Astrocyte (in vitro differentiated cells and primary cell): ENCODE measurements at regions not wholly inside any gene's neighbourhood (a gene's known extent, or its start where the extent isn't known, plus 50 kb on each side); places are given as distances from the start of the nearest gene placed in this dataset.

Source experiments
- EZH2 ChIP-seq: IDR thresholded peaks from 2 replicates; pipeline ENCODE4 v1.6.1; 2012; ENCODE audit warnings: mild to moderate bottlenecking, low read length, inconsistent platforms; ENCODE audit not compliant: insufficient read depth
- TF ChIP-seq, protein P1 (sequence below): IDR thresholded peaks from 2 replicates; pipeline ENCODE4 v1.5.1; 2011; ENCODE audit warnings: low read depth, mild to moderate bottlenecking, inconsistent platforms, low read length, moderate library complexity; ENCODE audit not compliant: insufficient read depth

- TF ChIP-seq, protein P1, sequence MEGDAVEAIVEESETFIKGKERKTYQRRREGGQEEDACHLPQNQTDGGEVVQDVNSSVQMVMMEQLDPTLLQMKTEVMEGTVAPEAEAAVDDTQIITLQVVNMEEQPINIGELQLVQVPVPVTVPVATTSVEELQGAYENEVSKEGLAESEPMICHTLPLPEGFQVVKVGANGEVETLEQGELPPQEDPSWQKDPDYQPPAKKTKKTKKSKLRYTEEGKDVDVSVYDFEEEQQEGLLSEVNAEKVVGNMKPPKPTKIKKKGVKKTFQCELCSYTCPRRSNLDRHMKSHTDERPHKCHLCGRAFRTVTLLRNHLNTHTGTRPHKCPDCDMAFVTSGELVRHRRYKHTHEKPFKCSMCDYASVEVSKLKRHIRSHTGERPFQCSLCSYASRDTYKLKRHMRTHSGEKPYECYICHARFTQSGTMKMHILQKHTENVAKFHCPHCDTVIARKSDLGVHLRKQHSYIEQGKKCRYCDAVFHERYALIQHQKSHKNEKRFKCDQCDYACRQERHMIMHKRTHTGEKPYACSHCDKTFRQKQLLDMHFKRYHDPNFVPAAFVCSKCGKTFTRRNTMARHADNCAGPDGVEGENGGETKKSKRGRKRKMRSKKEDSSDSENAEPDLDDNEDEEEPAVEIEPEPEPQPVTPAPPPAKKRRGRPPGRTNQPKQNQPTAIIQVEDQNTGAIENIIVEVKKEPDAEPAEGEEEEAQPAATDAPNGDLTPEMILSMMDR: no peak
- TF ChIP-seq EZH2: no peak
Observed at GRCh38 chr2:23171108-23171507, 213.9 kb upstream of the KLHL29 start.
